HEK293 (cell line): ENCODE measurements at regions not wholly inside any gene's neighbourhood (a gene's known extent, or its start where the extent isn't known, plus 50 kb on each side); places are given as distances from the start of the nearest gene placed in this dataset.
A peak's percentile ranks its signal among the peaks of the same experiment; 100 is the strongest.

Source experiments
- BCL11B ChIP-seq: fragments of 450-650 bp; formaldehyde crosslinking; IDR thresholded peaks from 2 replicates; pipeline ENCODE4 v1.5.1; 2016; ENCODE audit warnings: low read depth, missing biosample characterization, missing genetic modification characterization
- GLIS2 ChIP-seq: fragments of 450-650 bp; formaldehyde crosslinking; IDR thresholded peaks from 2 replicates; pipeline ENCODE4 v1.5.1; 2016; ENCODE audit warnings: missing biosample characterization, missing genetic modification characterization
- KLF1 ChIP-seq: fragments of 450-650 bp; formaldehyde crosslinking; IDR thresholded peaks from 2 replicates; pipeline ENCODE4 v1.5.1; 2016; ENCODE audit warnings: missing biosample characterization, missing genetic modification characterization
- KLF9 ChIP-seq: fragments of 450-650 bp; formaldehyde crosslinking; IDR thresholded peaks from 2 replicates; pipeline ENCODE4 v1.5.1; 2016; ENCODE audit warnings: missing biosample characterization, missing genetic modification characterization, low read depth
- REPIN1 ChIP-seq: fragments of 450-650 bp; formaldehyde crosslinking; IDR thresholded peaks from 2 replicates; pipeline ENCODE4 v1.5.1; 2017; ENCODE audit warnings: missing biosample characterization, missing genetic modification characterization, low read depth
- SCRT1 ChIP-seq: fragments of 450-650 bp; formaldehyde crosslinking; IDR thresholded peaks from 2 replicates; pipeline ENCODE4 v1.5.1; 2016; ENCODE audit warnings: missing biosample characterization, missing genetic modification characterization, borderline replicate concordance
- ZBTB17 ChIP-seq: fragments of 450-650 bp; formaldehyde crosslinking; IDR thresholded peaks from 2 replicates; pipeline ENCODE4 v1.5.1; 2016; ENCODE audit warnings: missing biosample characterization, missing genetic modification characterization
- ZNF121 ChIP-seq: fragments of 450-650 bp; formaldehyde crosslinking; IDR thresholded peaks from 2 replicates; pipeline ENCODE4 v1.5.1; 2016; ENCODE audit warnings: missing biosample characterization, missing genetic modification characterization
- ZNF132 ChIP-seq: fragments of 450-650 bp; formaldehyde crosslinking; IDR thresholded peaks from 2 replicates; pipeline ENCODE4 v1.5.1; 2017; ENCODE audit warnings: missing biosample characterization, missing genetic modification characterization, borderline replicate concordance
- ZNF146 ChIP-seq: fragments of 450-650 bp; formaldehyde crosslinking; IDR thresholded peaks from 2 replicates; pipeline ENCODE4 v1.5.1; 2016; ENCODE audit warnings: missing biosample characterization, missing genetic modification characterization
- ZNF221 ChIP-seq: fragments of 450-650 bp; formaldehyde crosslinking; IDR thresholded peaks from 2 replicates; pipeline ENCODE4 v1.5.1; 2017; ENCODE audit warnings: missing biosample characterization, missing genetic modification characterization, borderline replicate concordance
- ZNF311 ChIP-seq: fragments of 450-650 bp; formaldehyde crosslinking; IDR thresholded peaks from 2 replicates; pipeline ENCODE4 v1.5.1; 2017; ENCODE audit warnings: missing biosample characterization, missing genetic modification characterization, borderline replicate concordance
- ZNF324 ChIP-seq: fragments of 450-650 bp; formaldehyde crosslinking; IDR thresholded peaks from 2 replicates; pipeline ENCODE4 v1.5.1; 2016; ENCODE audit warnings: missing biosample characterization, missing genetic modification characterization
- ZNF426 ChIP-seq: fragments of 450-650 bp; formaldehyde crosslinking; IDR thresholded peaks from 2 replicates; pipeline ENCODE4 v1.5.1; 2017; ENCODE audit warnings: missing biosample characterization, missing genetic modification characterization, mild to moderate bottlenecking, inconsistent platforms, moderate library complexity
- ZNF473 ChIP-seq: fragments of 450-650 bp; formaldehyde crosslinking; IDR thresholded peaks from 2 replicates; pipeline ENCODE4 v1.5.1; 2017; ENCODE audit warnings: missing biosample characterization, missing genetic modification characterization
- ZNF558 ChIP-seq: fragments of 450-650 bp; formaldehyde crosslinking; IDR thresholded peaks from 2 replicates; pipeline ENCODE4 v1.5.1; 2016; ENCODE audit warnings: missing biosample characterization, missing genetic modification characterization
- ZNF561 ChIP-seq: fragments of 450-650 bp; IDR thresholded peaks from 2 replicates; pipeline ENCODE4 v1.5.1; 2018; ENCODE audit warnings: missing biosample characterization, missing genetic modification characterization, borderline replicate concordance
- ZNF585B ChIP-seq: fragments of 450-650 bp; formaldehyde crosslinking; IDR thresholded peaks from 2 replicates; pipeline ENCODE4 v1.5.1; 2016; ENCODE audit warnings: missing biosample characterization, missing genetic modification characterization
- ZNF660 ChIP-seq: fragments of 450-650 bp; IDR thresholded peaks from 2 replicates; pipeline ENCODE4 v1.5.1; 2018; ENCODE audit warnings: missing biosample characterization, mild to moderate bottlenecking, missing genetic modification characterization
- ZNF830 ChIP-seq: fragments of 450-650 bp; IDR thresholded peaks from 2 replicates; pipeline ENCODE4 v1.5.0; 2018; ENCODE audit warnings: missing biosample characterization, missing genetic modification characterization, low read depth, mild to moderate bottlenecking, moderate library complexity
- TF ChIP-seq, protein P1 (sequence below): fragments of 450-650 bp; formaldehyde crosslinking; IDR thresholded peaks from 2 replicates; pipeline ENCODE4 v1.5.1; 2016; ENCODE audit warnings: missing biosample characterization, missing genetic modification characterization
- TF ChIP-seq, protein P2 (sequence below): fragments of 450-650 bp; formaldehyde crosslinking; IDR thresholded peaks from 2 replicates; pipeline ENCODE4 v1.5.1; 2016; ENCODE audit warnings: missing biosample characterization, missing genetic modification characterization
- TF ChIP-seq, protein P3 (sequence below): fragments of 450-650 bp; formaldehyde crosslinking; IDR thresholded peaks from 2 replicates; pipeline ENCODE4 v1.5.1; 2016; ENCODE audit warnings: missing biosample characterization, missing genetic modification characterization
- TF ChIP-seq, protein P4 (sequence below): fragments of 450-650 bp; formaldehyde crosslinking; IDR thresholded peaks from 2 replicates; pipeline ENCODE4 v1.5.1; 2016; ENCODE audit warnings: missing biosample characterization, missing genetic modification characterization
- TF ChIP-seq, protein P5 (sequence below): fragments of 450-650 bp; formaldehyde crosslinking; IDR thresholded peaks from 2 replicates; pipeline ENCODE4 v1.5.1; 2017; ENCODE audit warnings: missing biosample characterization, missing genetic modification characterization
- TF ChIP-seq, protein P6 (sequence below): fragments of 450-650 bp; formaldehyde crosslinking; IDR thresholded peaks from 2 replicates; pipeline ENCODE4 v1.5.1; 2016; ENCODE audit warnings: missing biosample characterization, missing genetic modification characterization
- TF ChIP-seq, protein P7 (sequence below): fragments of 450-650 bp; formaldehyde crosslinking; IDR thresholded peaks from 2 replicates; pipeline ENCODE4 v1.5.1; 2016; ENCODE audit warnings: missing biosample characterization, missing genetic modification characterization, low read depth

DNA sequence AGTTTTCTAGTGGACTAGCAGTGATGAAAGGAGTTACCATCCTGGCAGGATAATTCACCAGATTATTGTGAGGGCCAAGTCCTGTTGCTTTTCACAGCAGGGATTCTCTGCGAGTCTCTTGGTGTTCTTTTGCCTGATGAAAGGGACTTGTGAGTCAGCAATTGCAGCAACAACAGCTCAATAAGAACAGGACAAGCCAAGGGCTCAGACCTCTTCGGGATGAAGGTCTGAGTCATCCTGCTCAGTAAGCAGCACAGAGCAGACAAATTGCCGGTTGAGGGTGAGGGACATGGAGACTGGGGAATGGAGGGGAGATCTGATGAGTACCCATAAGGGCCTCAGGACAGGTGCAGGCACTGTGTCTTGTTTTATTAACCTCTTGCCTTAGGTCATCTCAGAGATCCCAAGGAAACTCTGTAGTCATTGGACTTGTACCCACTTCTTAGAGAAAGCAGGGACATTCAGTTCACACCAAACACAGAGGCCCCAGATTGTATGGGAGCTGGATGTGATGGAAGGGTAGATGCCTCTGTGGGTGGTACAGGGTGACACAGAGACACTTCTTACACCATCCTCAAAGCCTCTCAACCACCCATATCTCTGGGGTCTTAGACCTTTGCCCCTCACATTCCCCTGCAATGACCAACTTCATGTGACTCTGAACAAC lies 173.8 kb upstream of the TLE3 start (continued):
- TF ChIP-seq, protein P1, sequence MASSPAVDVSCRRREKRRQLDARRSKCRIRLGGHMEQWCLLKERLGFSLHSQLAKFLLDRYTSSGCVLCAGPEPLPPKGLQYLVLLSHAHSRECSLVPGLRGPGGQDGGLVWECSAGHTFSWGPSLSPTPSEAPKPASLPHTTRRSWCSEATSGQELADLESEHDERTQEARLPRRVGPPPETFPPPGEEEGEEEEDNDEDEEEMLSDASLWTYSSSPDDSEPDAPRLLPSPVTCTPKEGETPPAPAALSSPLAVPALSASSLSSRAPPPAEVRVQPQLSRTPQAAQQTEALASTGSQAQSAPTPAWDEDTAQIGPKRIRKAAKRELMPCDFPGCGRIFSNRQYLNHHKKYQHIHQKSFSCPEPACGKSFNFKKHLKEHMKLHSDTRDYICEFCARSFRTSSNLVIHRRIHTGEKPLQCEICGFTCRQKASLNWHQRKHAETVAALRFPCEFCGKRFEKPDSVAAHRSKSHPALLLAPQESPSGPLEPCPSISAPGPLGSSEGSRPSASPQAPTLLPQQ, result peak; percentile 70; the same call in 1 of the 2 replicates
- TF ChIP-seq, protein P2, sequence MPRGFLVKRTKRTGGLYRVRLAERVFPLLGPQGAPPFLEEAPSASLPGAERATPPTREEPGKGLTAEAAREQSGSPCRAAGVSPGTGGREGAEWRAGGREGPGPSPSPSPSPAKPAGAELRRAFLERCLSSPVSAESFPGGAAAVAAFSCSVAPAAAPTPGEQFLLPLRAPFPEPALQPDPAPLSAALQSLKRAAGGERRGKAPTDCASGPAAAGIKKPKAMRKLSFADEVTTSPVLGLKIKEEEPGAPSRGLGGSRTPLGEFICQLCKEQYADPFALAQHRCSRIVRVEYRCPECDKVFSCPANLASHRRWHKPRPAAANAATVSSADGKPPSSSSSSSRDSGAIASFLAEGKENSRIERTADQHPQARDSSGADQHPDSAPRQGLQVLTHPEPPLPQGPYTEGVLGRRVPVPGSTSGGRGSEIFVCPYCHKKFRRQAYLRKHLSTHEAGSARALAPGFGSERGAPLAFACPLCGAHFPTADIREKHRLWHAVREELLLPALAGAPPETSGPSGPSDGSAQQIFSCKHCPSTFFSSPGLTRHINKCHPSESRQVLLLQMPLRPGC (tag by site-specific recombination), result peak; percentile 56; the same call in 1 of the 2 replicates
- TF ChIP-seq ZBTB17 (no peak), ZNF324 (peak; percentile 72; the same call in 1 of the 2 replicates), ZNF561 (tag by site-specific recombination) (no peak), ZNF221 (tag by site-specific recombination) (no peak), BCL11B (tag by site-specific recombination) (no peak), ZNF132 (tag by site-specific recombination) (no peak), ZNF311 (tag by site-specific recombination) (no peak), KLF9 (tag by site-specific recombination) (no peak), KLF1 (tag by site-specific recombination) (no peak), ZNF473 (tag by site-specific recombination) (no peak), ZNF121 (tag by site-specific recombination) (no peak), GLIS2 (tag by site-specific recombination) (0 out of 2 replicates have a peak, but pooled peaks have one; percentile 24), ZNF830 (tag by site-specific recombination) (no peak), SCRT1 (0 out of 2 replicates have a peak, but pooled peaks have one; percentile 40), REPIN1 (tag by site-specific recombination) (no peak), ZNF426 (tag by site-specific recombination) (no peak), ZNF585B (tag by site-specific recombination) (no peak), ZNF660 (tag by site-specific recombination) (peak; percentile 99), ZNF558 (tag by site-specific recombination) (peak; percentile 87), ZNF146 (tag by site-specific recombination) (no peak)
- TF ChIP-seq, protein P3, sequence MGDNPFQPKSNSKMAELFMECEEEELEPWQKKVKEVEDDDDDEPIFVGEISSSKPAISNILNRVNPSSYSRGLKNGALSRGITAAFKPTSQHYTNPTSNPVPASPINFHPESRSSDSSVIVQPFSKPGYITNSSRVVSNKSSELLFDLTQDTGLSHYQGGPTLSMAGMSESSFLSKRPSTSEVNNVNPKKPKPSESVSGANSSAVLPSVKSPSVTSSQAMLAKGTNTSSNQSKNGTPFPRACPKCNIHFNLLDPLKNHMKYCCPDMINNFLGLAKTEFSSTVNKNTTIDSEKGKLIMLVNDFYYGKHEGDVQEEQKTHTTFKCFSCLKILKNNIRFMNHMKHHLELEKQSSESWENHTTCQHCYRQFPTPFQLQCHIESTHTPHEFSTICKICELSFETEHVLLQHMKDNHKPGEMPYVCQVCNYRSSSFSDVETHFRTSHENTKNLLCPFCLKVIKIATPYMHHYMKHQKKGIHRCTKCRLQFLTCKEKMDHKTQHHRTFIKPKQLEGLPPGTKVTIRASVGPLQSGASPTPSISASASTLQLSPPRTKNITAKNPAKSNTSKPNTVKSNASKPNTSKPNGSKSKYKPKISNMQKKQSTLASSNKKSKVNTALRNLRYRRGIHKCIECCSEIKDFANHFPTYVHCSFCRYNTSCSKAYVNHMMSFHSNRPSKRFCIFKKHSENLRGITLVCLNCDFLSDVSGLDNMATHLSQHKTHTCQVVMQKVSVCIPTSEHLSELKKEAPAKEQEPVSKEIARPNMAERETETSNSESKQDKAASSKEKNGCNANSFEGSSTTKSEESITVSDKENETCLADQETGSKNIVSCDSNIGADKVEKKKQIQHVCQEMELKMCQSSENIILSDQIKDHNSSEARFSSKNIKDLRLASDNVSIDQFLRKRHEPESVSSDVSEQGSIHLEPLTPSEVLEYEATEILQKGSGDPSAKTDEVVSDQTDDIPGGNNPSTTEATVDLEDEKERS (tag by site-specific recombination), result no peak
- TF ChIP-seq, protein P4, sequence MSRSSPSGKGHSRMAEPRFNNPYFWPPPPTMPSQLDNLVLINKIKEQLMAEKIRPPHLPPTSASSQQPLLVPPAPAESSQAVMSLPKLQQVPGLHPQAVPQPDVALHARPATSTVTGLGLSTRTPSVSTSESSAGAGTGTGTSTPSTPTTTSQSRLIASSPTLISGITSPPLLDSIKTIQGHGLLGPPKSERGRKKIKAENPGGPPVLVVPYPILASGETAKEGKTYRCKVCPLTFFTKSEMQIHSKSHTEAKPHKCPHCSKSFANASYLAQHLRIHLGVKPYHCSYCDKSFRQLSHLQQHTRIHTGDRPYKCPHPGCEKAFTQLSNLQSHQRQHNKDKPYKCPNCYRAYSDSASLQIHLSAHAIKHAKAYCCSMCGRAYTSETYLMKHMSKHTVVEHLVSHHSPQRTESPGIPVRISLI (tag by site-specific recombination), result no peak
- TF ChIP-seq, protein P5, sequence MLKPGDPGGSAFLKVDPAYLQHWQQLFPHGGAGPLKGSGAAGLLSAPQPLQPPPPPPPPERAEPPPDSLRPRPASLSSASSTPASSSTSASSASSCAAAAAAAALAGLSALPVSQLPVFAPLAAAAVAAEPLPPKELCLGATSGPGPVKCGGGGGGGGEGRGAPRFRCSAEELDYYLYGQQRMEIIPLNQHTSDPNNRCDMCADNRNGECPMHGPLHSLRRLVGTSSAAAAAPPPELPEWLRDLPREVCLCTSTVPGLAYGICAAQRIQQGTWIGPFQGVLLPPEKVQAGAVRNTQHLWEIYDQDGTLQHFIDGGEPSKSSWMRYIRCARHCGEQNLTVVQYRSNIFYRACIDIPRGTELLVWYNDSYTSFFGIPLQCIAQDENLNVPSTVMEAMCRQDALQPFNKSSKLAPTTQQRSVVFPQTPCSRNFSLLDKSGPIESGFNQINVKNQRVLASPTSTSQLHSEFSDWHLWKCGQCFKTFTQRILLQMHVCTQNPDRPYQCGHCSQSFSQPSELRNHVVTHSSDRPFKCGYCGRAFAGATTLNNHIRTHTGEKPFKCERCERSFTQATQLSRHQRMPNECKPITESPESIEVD, result no peak
- TF ChIP-seq, protein P6, sequence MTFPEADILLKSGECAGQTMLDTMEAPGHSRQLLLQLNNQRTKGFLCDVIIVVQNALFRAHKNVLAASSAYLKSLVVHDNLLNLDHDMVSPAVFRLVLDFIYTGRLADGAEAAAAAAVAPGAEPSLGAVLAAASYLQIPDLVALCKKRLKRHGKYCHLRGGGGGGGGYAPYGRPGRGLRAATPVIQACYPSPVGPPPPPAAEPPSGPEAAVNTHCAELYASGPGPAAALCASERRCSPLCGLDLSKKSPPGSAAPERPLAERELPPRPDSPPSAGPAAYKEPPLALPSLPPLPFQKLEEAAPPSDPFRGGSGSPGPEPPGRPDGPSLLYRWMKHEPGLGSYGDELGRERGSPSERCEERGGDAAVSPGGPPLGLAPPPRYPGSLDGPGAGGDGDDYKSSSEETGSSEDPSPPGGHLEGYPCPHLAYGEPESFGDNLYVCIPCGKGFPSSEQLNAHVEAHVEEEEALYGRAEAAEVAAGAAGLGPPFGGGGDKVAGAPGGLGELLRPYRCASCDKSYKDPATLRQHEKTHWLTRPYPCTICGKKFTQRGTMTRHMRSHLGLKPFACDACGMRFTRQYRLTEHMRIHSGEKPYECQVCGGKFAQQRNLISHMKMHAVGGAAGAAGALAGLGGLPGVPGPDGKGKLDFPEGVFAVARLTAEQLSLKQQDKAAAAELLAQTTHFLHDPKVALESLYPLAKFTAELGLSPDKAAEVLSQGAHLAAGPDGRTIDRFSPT (tag by site-specific recombination), result no peak
- TF ChIP-seq, protein P7, sequence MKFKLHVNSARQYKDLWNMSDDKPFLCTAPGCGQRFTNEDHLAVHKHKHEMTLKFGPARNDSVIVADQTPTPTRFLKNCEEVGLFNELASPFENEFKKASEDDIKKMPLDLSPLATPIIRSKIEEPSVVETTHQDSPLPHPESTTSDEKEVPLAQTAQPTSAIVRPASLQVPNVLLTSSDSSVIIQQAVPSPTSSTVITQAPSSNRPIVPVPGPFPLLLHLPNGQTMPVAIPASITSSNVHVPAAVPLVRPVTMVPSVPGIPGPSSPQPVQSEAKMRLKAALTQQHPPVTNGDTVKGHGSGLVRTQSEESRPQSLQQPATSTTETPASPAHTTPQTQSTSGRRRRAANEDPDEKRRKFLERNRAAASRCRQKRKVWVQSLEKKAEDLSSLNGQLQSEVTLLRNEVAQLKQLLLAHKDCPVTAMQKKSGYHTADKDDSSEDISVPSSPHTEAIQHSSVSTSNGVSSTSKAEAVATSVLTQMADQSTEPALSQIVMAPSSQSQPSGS (tag by site-specific recombination), result no peak
